Gastrocnemius medialis (tissue), 4 donors: ENCODE measurements at regions not wholly inside any gene's neighbourhood (a gene's known extent, or its start where the extent isn't known, plus 50 kb on each side); places are given as distances from the start of the nearest gene placed in this dataset.

ENCODE experiments used
- POLR2A ChIP-seq, 2 donors: fragments of 450-650 bp; IDR thresholded peaks; one replicate each; pipeline ENCODE4 v1.6.1; 2017; ENCODE audit warnings: antibody characterized with exemption in 2 of 2, mild to moderate bottlenecking in 2 of 2, moderate library complexity in 2 of 2
- TF ChIP-seq, protein P1 (sequence below), 5 experiments: fragments of 450-650 bp in 3 of 5; fragments of 200-600 bp in 2 of 5; sonication (generic) in 2 of 5; IDR thresholded peaks in 4 of 5; conservative IDR thresholded peaks in 1 of 5; 1 replicate in 4 of 5; 2 replicates in 1 of 5; pipeline ENCODE4 v1.5.1; 2016 to 2019; ENCODE audit warnings: antibody characterized with exemption in 5 of 5, mild to moderate bottlenecking in 3 of 5, moderate library complexity in 3 of 5

DNA sequence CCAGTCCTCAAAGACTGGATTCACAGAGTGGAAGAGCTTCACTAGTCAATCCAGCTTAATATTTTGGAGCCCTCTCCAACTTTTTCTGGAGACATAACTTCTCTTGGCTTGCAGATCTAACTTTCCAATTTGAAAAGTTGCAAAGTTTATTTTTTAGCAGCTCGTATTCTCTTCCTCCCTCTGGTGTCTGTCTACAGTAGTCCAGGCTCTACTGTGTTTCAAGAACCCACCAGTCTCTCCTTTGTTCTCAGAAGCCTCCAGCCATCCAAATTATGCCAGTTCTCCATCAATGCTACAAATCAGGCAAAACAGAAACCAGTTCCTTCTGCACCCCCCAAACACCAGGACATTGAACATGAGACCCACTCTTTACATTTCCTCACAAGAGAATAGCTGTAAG is 376.1 kb upstream of the OPRM1 start:
- TF ChIP-seq, protein P1, sequence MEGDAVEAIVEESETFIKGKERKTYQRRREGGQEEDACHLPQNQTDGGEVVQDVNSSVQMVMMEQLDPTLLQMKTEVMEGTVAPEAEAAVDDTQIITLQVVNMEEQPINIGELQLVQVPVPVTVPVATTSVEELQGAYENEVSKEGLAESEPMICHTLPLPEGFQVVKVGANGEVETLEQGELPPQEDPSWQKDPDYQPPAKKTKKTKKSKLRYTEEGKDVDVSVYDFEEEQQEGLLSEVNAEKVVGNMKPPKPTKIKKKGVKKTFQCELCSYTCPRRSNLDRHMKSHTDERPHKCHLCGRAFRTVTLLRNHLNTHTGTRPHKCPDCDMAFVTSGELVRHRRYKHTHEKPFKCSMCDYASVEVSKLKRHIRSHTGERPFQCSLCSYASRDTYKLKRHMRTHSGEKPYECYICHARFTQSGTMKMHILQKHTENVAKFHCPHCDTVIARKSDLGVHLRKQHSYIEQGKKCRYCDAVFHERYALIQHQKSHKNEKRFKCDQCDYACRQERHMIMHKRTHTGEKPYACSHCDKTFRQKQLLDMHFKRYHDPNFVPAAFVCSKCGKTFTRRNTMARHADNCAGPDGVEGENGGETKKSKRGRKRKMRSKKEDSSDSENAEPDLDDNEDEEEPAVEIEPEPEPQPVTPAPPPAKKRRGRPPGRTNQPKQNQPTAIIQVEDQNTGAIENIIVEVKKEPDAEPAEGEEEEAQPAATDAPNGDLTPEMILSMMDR (IDR thresholded peaks at IDR 0.05 in 4 of 5, conservative IDR thresholded peaks at IDR 0.05 in 1 of 5) = no peak
- no peak for TF ChIP-seq POLR2A (IDR thresholded peaks at IDR 0.05)
